HG03354 (cell line): ENCODE measurements at regions not wholly inside any gene's neighbourhood (a gene's known extent, or its start where the extent isn't known, plus 50 kb on each side); places are given as distances from the start of the nearest gene placed in this dataset.

Experiments used
- ATAC-seq: cut with Tn5 transposase; IDR thresholded peaks from one replicate; pipeline ENCODE4 v1.9.1; 2021; ENCODE audit warnings: mild to moderate bottlenecking; ENCODE audit not compliant: unreplicated experiment, poor library complexity, severe bottlenecking

DNA sequence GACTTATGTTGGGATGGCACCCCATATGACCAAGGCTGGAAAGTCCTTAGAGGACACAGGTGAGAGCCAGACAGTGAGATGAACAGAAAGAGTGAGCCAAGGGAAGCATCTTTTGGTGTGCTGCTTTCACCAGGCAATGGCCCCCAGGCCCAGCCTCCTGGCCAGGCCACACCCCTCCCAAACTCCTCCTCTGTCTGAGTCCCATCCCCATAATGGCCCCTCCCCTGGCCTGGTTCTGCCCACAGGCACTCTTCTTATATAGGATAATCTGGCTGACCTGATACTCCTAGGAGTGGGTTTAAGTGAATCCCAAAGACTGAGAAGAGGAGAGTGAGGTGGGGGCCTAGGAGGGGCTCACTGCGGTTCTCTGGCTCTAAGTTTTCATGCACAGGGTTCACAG, 252.5 kb downstream of the RPS24 start:
- ATAC-seq, result no peak

- no peak for ATAC-seq
These were observed 253.0 kb downstream of the RPS24 start for GRCh38 chr10:78286668-78287067.

DNA sequence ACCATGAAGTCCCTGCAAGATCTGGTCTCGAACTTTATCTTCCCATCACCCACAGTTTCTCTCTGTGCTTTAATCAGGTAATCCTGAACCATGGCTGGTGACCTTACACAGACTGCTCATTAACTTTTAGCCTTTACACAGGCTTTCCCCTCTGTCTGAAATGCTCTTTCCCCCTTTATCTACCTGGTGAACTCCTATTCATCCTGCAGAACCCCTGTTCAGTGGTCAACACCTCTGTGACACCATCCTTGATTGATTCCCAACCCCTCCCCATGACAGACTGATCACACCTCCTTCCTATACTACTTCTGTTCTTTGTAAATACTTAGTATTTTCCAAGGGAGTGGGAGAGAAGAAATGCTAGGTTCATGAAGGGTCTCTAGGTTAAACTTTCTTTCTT, 254.0 kb downstream of the RPS24 start:
- ATAC-seq, result no peak

- ATAC-seq, result no peak
These were observed 255.0 kb downstream of the RPS24 start for GRCh38 chr10:78288663-78289062.

- ATAC-seq, result no peak
These were observed 256.6 kb downstream of the RPS24 start for GRCh38 chr10:78290131-78290750.

DNA sequence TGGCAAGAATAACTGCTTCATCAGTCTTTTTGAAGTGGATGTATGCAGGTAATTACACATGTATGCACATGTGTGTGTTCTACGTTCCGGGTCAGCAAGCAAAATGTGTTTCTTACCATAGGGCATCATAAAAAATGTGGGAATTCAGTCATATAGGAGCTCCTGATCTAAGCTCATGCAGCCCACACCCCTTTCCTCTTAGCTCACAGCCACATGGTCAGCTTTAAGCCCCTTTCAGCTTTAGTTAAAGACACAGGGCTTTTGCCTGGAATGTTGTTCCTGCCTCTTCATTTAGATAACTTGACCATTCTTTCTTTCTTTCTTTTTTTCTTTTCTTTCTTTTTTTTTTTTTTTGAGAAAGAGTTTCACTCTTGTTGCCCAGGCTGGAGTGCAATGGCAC, 258.1 kb downstream of the RPS24 start:
- ATAC-seq, result no peak

DNA sequence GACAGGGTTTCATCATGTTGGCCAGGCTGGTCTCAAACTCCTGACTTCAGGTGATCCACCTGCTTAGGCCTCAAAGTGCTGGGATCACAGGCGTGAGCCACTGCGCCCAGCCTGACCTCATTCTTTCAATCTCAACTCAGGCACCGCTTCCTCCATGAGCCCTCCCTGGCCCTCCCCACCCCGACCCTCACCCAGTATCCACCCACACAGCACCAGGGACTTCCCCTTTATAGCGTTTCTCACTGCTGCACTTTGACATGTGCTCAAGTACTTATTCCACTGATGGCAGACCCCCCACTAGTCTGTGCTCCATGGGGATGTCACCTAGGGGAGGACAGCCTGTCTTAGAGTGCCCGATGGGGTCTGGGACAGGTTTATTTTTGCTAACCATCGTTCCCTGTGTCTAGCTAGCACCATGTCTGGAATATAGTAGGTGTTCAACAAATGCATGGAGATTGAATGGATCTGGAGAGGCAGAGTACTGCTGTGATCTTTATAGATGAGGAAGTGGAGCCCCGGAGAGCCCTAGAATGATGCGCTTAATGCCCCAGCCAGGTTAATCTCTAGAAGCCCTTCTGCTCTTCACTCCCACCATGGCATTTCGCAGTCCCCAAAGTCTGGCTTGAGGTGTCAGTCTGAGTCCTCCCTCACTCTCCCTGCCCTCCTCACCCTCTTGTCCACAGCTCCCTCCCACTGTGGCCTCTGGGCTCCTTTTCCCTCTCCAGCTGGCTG, 258.8 kb downstream of the RPS24 start:
- no peak for ATAC-seq

DNA sequence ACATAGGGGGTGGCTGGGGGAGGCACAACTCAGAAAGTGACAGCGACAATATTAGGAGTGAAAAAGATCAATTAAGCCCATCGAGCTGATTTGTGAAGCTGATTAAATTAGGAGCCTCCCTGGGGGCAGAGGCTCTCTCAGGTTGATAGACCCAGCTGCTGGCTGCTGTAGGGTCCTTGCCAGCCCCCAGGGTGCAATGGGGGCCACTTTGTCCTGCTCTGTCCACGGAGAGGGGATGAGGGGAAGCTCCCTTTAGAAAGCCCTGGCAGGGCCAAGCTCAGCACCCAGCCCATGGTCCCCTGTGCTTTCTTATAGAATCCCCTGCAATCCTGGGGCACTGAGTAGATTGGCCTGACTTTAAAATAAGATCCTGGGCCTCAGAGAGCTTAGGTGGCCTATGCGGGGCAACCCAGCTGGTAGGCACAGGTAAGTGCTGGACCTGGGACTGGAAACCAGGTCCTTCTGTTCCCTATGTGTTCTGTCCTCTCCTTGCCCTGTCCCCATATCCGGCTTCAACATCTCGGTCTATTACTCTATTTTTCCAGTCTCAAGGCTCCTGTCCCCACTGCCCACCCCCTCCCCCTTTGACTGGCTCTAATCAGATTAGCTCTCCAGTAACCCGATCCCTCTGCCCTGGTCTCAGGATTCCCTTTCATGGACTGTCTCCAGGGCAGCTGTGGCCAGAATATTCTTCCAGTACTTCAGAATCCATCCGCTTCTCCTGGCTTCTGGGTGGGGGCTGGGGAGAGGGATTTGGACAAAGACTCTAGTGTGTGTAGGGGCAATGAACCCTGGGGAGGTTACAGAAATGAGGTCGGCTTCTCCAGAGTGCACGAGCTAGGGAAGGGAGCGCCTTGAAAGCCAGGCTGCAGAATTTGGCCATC, 259.6 kb downstream of the RPS24 start:
- no peak for ATAC-seq

DNA sequence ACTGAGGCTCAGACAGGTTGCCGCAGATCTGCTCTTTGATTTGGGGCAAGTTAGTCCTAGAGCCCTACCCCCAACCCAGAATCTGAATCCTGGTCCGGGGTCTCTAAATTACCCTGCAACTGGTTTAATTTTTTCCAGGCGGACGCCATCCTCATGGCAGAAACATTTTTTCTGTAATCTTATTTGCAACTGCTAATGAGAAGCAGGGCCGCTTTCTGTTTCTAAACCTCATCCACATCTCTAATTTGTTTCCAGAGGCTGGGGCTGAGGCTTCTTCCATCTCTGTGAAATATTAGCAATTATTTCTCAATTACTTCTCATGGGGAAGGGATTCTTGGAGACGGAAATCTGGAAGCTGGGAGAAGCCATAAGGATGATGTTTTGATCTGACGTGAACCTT, 261.6 kb downstream of the RPS24 start:
- no peak for ATAC-seq

DNA sequence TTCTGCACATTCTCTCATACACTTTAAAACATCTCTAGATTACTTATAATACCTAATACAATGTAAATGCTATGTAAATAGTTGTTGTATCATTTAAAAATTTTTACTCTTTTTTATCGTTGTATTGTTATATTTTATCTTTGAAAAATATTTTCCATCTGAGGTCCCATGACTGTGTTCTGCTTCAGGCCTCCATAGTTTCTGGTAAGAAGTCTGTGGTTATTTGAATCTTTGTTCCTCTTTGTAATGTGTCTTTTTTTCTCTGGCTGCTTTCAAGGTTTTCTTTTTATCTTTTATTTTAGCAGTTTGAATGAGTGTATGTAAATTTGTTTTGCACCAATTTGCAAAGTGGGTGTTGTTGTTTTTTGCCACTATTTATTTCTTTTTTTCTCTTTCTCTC, 263.1 kb downstream of the RPS24 start:
- no peak for ATAC-seq

- no peak for ATAC-seq
These were observed 264.3 kb downstream of the RPS24 start for GRCh38 chr10:78297997-78298396.

GRCh38 chr10:78298835-78299234, 265.2 kb downstream of the RPS24 start:
- ATAC-seq, result no peak

GRCh38 chr10:78299851-78300468, 266.3 kb downstream of the RPS24 start:
- ATAC-seq, result no peak

DNA sequence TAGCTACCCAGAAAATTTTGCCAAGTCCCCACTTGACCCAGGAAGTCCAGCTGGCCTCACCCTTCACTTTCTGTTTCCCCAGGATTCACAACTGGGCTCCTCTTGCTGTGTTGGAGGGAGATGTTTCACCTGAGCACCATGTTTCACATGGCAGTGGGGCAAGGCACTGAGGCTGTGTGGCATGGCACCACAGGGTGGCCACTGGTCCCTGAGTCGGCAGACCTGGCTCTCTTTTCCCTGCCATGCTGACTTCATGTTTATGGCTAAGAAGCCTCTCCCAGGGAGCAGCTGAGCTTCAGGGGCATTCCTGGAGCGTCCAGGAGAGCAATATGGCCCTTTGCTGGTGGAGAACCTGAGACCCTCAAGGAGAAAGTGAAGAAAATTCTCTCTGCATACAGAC, 266.9 kb downstream of the RPS24 start:
- no peak for ATAC-seq

GRCh38 chr10:78301481-78301880, 267.8 kb downstream of the RPS24 start:
- ATAC-seq, result no peak

GRCh38 chr10:78301891-78302738, 268.5 kb downstream of the RPS24 start:
- no peak for ATAC-seq

GRCh38 chr10:78302739-78302988, 269.0 kb downstream of the RPS24 start:
- no peak for ATAC-seq

- peak; percentile 84 for ATAC-seq
These were observed 269.6 kb downstream of the RPS24 start for GRCh38 chr10:78302989-78303854.
